Gastroesophageal sphincter (tissue), 4 donors: ENCODE measurements at regions not wholly inside any gene's neighbourhood (a gene's known extent, or its start where the extent isn't known, plus 50 kb on each side); places are given as distances from the start of the nearest gene placed in this dataset.

ENCODE experiments used
- ATAC-seq: fragments of 150-250 bp; one replicate; pipeline ENCODE4 v1.9.1; 2016; ENCODE audit warnings: mild to moderate bottlenecking, moderate library complexity
- H3K27ac ChIP-seq, 4 donors: fragments of 200-600 bp; sonication (generic) in 3 of 4; 1 replicate in 3 of 4; 2 replicates in 1 of 4; pipeline ENCODE4 v1.5.1; 2016 to 2019
- H3K27me3 ChIP-seq: fragments of 200-600 bp; sonication (generic); one replicate; pipeline ENCODE4 v1.5.1; 2019
- H3K36me3 ChIP-seq, 2 donors: fragments of 200-600 bp; sonication (generic); one replicate each; pipeline ENCODE4 v1.5.1; 2019; ENCODE audit warnings: control low read depth in 1 of 2
- H3K4me1 ChIP-seq, 3 donors: fragments of 200-600 bp; sonication (generic); 1 replicate in 2 of 3; 2 replicates in 1 of 3; pipeline ENCODE4 v1.5.1; 2016 to 2019; ENCODE audit warnings: control low read depth in 2 of 3
- H3K4me3 ChIP-seq, 2 donors: fragments of 200-600 bp; sonication (generic); one replicate each; pipeline ENCODE4 v1.5.1; 2019; ENCODE audit warnings: mild to moderate bottlenecking in 1 of 2, moderate library complexity in 1 of 2
- H3K9me3 ChIP-seq, 3 donors: fragments of 200-600 bp; sonication (generic); one replicate each; pipeline ENCODE4 v1.5.1; 2017 to 2019; ENCODE audit warnings: control low read depth in 2 of 3
- EP300 ChIP-seq: sonication (generic); formaldehyde crosslinking; IDR thresholded peaks from one replicate; pipeline ENCODE4 v1.6.1; 2017; ENCODE audit warnings: antibody characterized with exemption, mild to moderate bottlenecking
- POLR2A ChIP-seq, 2 donors: fragments of 450-650 bp; IDR thresholded peaks; one replicate each; pipeline ENCODE4 v1.6.1; 2017; ENCODE audit warnings: antibody characterized with exemption in 2 of 2, mild to moderate bottlenecking in 2 of 2, moderate library complexity in 1 of 2
- POLR2AphosphoS5 ChIP-seq: sonication (generic); formaldehyde crosslinking; IDR thresholded peaks from one replicate; pipeline ENCODE4 v1.6.1; 2017; ENCODE audit warnings: antibody characterized with exemption
- WGBS, 2 donors: methylation state at CpG; one replicate each; pipeline ENCODE4 v1.1.5; 2018; ENCODE audit warnings: low coverage in 1 of 2; 5-methylcytosine and 5-hydroxymethylcytosine counted together
- TF ChIP-seq, protein P1 (sequence below), 4 experiments: fragments of 200-600 bp in 2 of 4; fragments of 450-650 bp in 2 of 4; sonication (generic) in 1 of 4; IDR thresholded peaks; one replicate each; pipeline ENCODE4 v1.5.1; 2017 to 2019; ENCODE audit warnings: antibody characterized with exemption in 4 of 4, mild to moderate bottlenecking in 2 of 4, moderate library complexity in 2 of 4

DNA sequence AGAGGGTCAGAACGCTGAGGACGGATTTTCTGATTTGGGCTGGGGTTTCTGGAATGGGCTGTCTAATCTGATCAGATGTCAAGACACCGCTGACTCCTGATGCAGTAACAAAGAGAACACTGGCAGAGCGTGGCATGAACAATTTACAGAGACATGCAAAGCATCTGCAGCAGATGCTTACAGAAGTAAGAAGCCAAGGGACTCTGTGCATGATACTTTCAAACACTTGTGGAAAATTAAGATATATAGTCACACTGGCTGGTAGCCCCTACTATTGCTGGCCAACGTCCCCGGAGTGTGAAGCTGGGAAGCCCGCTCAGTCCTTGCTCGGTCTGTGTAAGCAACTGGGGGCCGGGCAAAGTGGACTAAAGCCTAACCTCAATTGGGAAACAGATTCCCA lies 903.7 kb downstream of the BRD1 start:
- H3K27me3 ChIP-seq, result peaks cover 53% of the 10 kb centered on the region
- H3K36me3 ChIP-seq, result no peaks in the 10 kb centered on the region
- 34 to 74% methylated on average over 6 to 8 of the region's 9 CpGs for WGBS, 2 donors
- no peaks in the 10 kb centered on the region for H3K9me3 ChIP-seq
- TF ChIP-seq POLR2AphosphoS5, result no peak
- TF ChIP-seq, protein P1, sequence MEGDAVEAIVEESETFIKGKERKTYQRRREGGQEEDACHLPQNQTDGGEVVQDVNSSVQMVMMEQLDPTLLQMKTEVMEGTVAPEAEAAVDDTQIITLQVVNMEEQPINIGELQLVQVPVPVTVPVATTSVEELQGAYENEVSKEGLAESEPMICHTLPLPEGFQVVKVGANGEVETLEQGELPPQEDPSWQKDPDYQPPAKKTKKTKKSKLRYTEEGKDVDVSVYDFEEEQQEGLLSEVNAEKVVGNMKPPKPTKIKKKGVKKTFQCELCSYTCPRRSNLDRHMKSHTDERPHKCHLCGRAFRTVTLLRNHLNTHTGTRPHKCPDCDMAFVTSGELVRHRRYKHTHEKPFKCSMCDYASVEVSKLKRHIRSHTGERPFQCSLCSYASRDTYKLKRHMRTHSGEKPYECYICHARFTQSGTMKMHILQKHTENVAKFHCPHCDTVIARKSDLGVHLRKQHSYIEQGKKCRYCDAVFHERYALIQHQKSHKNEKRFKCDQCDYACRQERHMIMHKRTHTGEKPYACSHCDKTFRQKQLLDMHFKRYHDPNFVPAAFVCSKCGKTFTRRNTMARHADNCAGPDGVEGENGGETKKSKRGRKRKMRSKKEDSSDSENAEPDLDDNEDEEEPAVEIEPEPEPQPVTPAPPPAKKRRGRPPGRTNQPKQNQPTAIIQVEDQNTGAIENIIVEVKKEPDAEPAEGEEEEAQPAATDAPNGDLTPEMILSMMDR (IDR thresholded peaks at IDR 0.05), result no peak
- no peak for TF ChIP-seq EP300
- TF ChIP-seq POLR2A (IDR thresholded peaks at IDR 0.05), result no peak
- no peaks in the 10 kb centered on the region for H3K4me1 ChIP-seq
- H3K27ac ChIP-seq, result no peak overlapping the region
- ATAC-seq, result no peak
- H3K4me3 ChIP-seq, result no peak overlapping the region

DNA sequence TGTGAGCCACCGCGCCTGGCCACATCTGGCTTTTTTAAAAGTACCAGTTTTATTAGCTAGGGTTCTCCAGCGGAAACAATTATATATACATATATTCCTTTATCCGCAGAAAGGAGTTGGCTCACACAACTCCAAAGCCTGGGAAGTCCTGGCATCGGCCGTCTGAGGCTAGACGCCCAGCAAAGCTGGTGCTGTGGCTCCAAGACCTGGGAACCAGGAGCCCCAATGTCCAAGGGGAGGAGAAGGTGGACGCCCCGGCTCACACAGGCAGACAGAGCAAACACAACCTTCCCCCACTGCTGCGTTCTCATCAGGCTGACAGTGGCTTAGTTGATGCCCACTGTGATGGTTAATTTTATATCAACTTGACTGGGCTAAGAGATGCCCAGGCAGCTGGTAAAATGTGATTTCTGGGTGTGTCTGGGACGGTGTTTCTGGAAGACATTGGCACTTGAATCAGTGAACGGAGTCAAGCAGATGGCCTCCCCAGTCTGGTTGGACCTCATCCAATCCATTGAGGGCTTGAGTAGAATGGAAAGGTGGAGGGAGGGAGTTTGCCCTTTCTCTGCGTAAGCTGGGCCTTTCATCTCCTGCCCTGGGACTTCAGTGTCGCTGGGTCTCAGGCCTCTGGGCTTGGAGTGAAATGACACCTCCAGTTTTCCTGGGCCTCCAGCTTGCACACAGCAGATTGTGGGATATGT lies 904.4 kb downstream of the BRD1 start:
- no peak for ATAC-seq
- TF ChIP-seq EP300, result no peak
- no peak for TF ChIP-seq POLR2A (IDR thresholded peaks at IDR 0.05)
- TF ChIP-seq, protein P1 (IDR thresholded peaks at IDR 0.05), result no peak
- no peak for TF ChIP-seq POLR2AphosphoS5
- H3K27ac ChIP-seq, result no peak overlapping the region
- no peaks in the 10 kb centered on the region for H3K9me3 ChIP-seq
- H3K4me3 ChIP-seq, result no peak overlapping the region
- 86 to 90% methylated on average over 6 of the region's 14 CpGs for WGBS, 2 donors
- H3K27me3 ChIP-seq, result peaks cover 60% of the 10 kb centered on the region
- H3K4me1 ChIP-seq, result no peaks in the 10 kb centered on the region
- H3K36me3 ChIP-seq, result no peaks in the 10 kb centered on the region

DNA sequence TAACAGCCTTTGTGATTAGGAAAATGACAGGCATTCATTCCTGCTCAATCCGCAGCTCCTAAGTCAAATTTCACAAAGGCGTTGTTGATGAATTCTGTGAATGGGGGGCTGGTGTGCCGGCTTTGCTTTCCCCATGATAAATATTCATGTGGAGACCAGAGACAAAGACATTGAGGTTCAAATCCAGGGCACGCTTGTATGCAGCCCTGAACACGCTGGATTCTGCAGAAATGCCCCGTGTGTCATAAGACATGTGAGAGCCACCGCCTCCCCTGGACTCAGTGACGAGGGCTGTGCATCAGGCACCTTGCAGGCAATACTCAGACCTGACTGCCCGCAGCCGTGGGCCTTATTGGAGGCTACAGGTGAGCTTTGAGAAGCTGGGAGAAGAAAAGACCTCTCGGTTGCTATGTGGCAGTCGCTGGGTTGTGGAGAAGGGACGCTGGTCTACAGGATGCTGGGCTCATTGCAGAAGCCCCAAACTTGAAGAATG lies 906.2 kb downstream of the BRD1 start:
- no peak for ATAC-seq
- Histone ChIP-seq H3K4me1 (no peaks in the 10 kb centered on the region), H3K9me3 (no peaks in the 10 kb centered on the region), H3K36me3 (no peaks in the 10 kb centered on the region), H3K4me3 (no peak overlapping the region), H3K27ac (no peak overlapping the region), H3K27me3 (peaks cover 77% of the 10 kb centered on the region)
- TF ChIP-seq EP300, result no peak
- TF ChIP-seq, protein P1 (IDR thresholded peaks at IDR 0.05), result no peak
- TF ChIP-seq POLR2AphosphoS5, result no peak
- TF ChIP-seq POLR2A (IDR thresholded peaks at IDR 0.05), result no peak
- 68 to 72% methylated on average over 3 to 6 of the region's 13 CpGs for WGBS, 2 donors

DNA sequence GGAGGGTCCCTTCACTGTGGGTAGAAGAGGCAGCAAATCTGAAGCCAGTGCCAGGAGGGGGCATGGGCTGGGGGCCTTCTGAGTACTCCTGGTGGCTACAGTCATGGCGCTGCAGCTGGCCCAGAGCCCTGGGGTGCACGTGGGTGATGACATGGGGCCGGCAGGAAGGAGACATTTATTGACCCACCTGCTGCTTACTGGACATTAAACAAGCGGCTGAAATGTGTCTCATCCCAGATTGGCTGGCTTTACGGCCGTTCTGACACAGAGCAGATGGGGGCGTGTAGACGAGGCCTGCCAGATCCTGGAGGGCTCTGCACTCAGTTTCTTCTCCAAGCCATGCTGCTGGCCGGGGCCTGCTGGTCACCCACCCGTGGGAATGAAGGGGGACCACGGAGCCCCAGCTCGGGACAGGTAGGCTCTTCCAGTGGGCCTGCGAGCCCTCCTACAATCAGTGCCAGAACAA lies 906.9 kb downstream of the BRD1 start:
- no peaks in the 10 kb centered on the region for H3K36me3 ChIP-seq
- 25 to 37% methylated on average over 4 to 7 of the region's 13 CpGs for WGBS, 2 donors
- H3K27me3 ChIP-seq, result peaks cover 83% of the 10 kb centered on the region
- ATAC-seq, result no peak
- no peaks in the 10 kb centered on the region for H3K9me3 ChIP-seq
- H3K4me1 ChIP-seq, result no peaks in the 10 kb centered on the region
- TF ChIP-seq POLR2AphosphoS5, result no peak
- TF ChIP-seq EP300, result no peak
- no peak overlapping the region for H3K27ac ChIP-seq
- H3K4me3 ChIP-seq, result no peak overlapping the region

- ATAC-seq, result no peak
- Histone ChIP-seq H3K9me3 (no peaks in the 10 kb centered on the region), H3K4me3 (no peak overlapping the region), H3K36me3 (no peaks in the 10 kb centered on the region), H3K27ac (no peak overlapping the region), H3K4me1 (no peaks in the 10 kb centered on the region), H3K27me3 (peaks cover 90% of the 10 kb centered on the region)
- TF ChIP-seq EP300 (no peak), POLR2A (IDR thresholded peaks at IDR 0.05) (no peak), POLR2AphosphoS5 (no peak)
- TF ChIP-seq, protein P1 (IDR thresholded peaks at IDR 0.05), result no peak
- WGBS, 2 donors, result 38 to 77% methylated on average over 2 to 6 of the region's 17 CpGs
Measured at GRCh38 chr22:48919851-48920589, 907.7 kb downstream of the BRD1 start.
